H9 (cell line): ENCODE measurements at regions not wholly inside any gene's neighbourhood (a gene's known extent, or its start where the extent isn't known, plus 50 kb on each side); places are given as distances from the start of the nearest gene placed in this dataset.

Experiments
- DNase-seq: peaks from one replicate; pipeline ENCODE4 v3.0.0-alpha.2; 2017
- H2AFZ ChIP-seq: one replicate; pipeline ENCODE4 v1.6.1; 2013; ENCODE audit warnings: mild to moderate bottlenecking, low read length, control low read depth, moderate library complexity
- H2AK5ac ChIP-seq: 2 replicates; pipeline ENCODE4 v1.6.1; 2013; ENCODE audit warnings: low read length, control low read depth, mixed read lengths; ENCODE audit not compliant: insufficient read length
- H2BK120ac ChIP-seq: one replicate; pipeline ENCODE4 v1.6.1; 2013; ENCODE audit warnings: low read depth, mild to moderate bottlenecking, low read length, control low read depth, inconsistent platforms; ENCODE audit not compliant: poor library complexity, severe bottlenecking
- H2BK12ac ChIP-seq: 2 replicates; pipeline ENCODE4 v1.6.1; 2013; ENCODE audit warnings: low read length, control low read depth, mixed read lengths, low read depth; ENCODE audit not compliant: insufficient read length
- H2BK15ac ChIP-seq: 2 replicates; pipeline ENCODE4 v1.6.1; 2013; ENCODE audit warnings: low read depth, low read length, control low read depth
- H2BK20ac ChIP-seq: one replicate; pipeline ENCODE4 v1.6.1; 2013; ENCODE audit warnings: low read depth, mild to moderate bottlenecking, low read length, control low read depth, inconsistent platforms; ENCODE audit not compliant: poor library complexity, severe bottlenecking
- H2BK5ac ChIP-seq: 2 replicates; pipeline ENCODE4 v1.6.1; 2013; ENCODE audit warnings: low read length, control low read depth, mixed read lengths; ENCODE audit not compliant: insufficient read length
- H3K14ac ChIP-seq: 2 replicates; pipeline ENCODE4 v1.6.1; 2013; ENCODE audit warnings: low read length, control low read depth; ENCODE audit not compliant: insufficient read depth
- H3K18ac ChIP-seq: 2 replicates; pipeline ENCODE4 v1.6.1; 2013; ENCODE audit warnings: low read depth, mild to moderate bottlenecking, mixed read lengths, low read length, control low read depth; ENCODE audit not compliant: insufficient read length
- H3K23ac ChIP-seq: 2 replicates; pipeline ENCODE4 v1.6.1; 2013; ENCODE audit warnings: low read length, control low read depth, mixed read lengths, low read depth; ENCODE audit not compliant: insufficient read length
- H3K23me2 ChIP-seq: 2 replicates; pipeline ENCODE4 v1.6.1; 2013; ENCODE audit warnings: low read depth, mild to moderate bottlenecking, mixed read lengths, low read length, control low read depth; ENCODE audit not compliant: insufficient read length, poor library complexity, severe bottlenecking
- H3K27ac ChIP-seq: 2 replicates; pipeline ENCODE4 v1.5.1; 2013; ENCODE audit warnings: low read length, control low read depth, mixed read lengths, low read depth; ENCODE audit not compliant: insufficient read length
- H3K27me3 ChIP-seq: 2 replicates; pipeline ENCODE4 v1.6.1; 2013; ENCODE audit warnings: low read length, control low read depth, inconsistent platforms; ENCODE audit not compliant: insufficient read depth
- H3K4ac ChIP-seq: 2 replicates; pipeline ENCODE4 v1.6.1; 2013; ENCODE audit warnings: low read depth, mild to moderate bottlenecking, control low read depth, inconsistent platforms, low read length, moderate library complexity
- H3K4me1 ChIP-seq: 2 replicates; pipeline ENCODE4 v1.6.1; 2013; ENCODE audit warnings: low read length, control low read depth, inconsistent platforms; ENCODE audit not compliant: insufficient read depth
- H3K4me2 ChIP-seq: 2 replicates; pipeline ENCODE4 v1.6.1; 2013; ENCODE audit warnings: low read length, control low read depth, mixed read lengths; ENCODE audit not compliant: insufficient read length, insufficient read depth
- H3K56ac ChIP-seq: 2 replicates; pipeline ENCODE4 v1.6.1; 2013; ENCODE audit warnings: low read depth, mild to moderate bottlenecking, mixed read lengths, low read length, control low read depth; ENCODE audit not compliant: insufficient read length
- H3K79me1 ChIP-seq: 2 replicates; pipeline ENCODE4 v1.6.1; 2013; ENCODE audit warnings: low read depth, mild to moderate bottlenecking, moderate library complexity, low read length, control low read depth, inconsistent platforms; ENCODE audit not compliant: insufficient read depth, poor library complexity, severe bottlenecking
- H3K79me2 ChIP-seq: 2 replicates; pipeline ENCODE4 v1.6.1; 2013; ENCODE audit warnings: low read length, control low read depth, inconsistent platforms; ENCODE audit not compliant: insufficient read depth
- H3K9ac ChIP-seq: 2 replicates; pipeline ENCODE4 v1.6.1; 2013; ENCODE audit warnings: low read length, control low read depth, mixed read lengths; ENCODE audit not compliant: insufficient read length; ENCODE audit errors: extremely low read depth
- H3K9me3 ChIP-seq: one replicate; pipeline ENCODE4 v1.6.1; 2013; ENCODE audit warnings: low read depth, low read length, inconsistent platforms; ENCODE audit not compliant: control insufficient read depth
- H3T11ph ChIP-seq: one replicate; pipeline ENCODE4 v1.6.1; 2013; ENCODE audit warnings: mild to moderate bottlenecking, low read length, control low read depth, inconsistent platforms
- H4K20me1 ChIP-seq: one replicate; pipeline ENCODE4 v1.6.1; 2013; ENCODE audit not compliant: control insufficient read depth, insufficient read length, insufficient read depth
- H4K5ac ChIP-seq: 2 replicates; pipeline ENCODE4 v1.6.1; 2013; ENCODE audit warnings: low read depth, mild to moderate bottlenecking, mixed read lengths, low read length, control low read depth; ENCODE audit not compliant: insufficient read length
- H4K8ac ChIP-seq: replicated peaks from 2 replicates; pipeline ENCODE4 v1.6.1; 2013; ENCODE audit warnings: low read length, control low read depth, mixed read lengths, low read depth; ENCODE audit not compliant: insufficient read length
- H4K91ac ChIP-seq: 2 replicates; pipeline ENCODE4 v1.6.1; 2013; ENCODE audit warnings: low read depth, mild to moderate bottlenecking, moderate library complexity, mixed read lengths, low read length, control low read depth; ENCODE audit not compliant: insufficient read length
- H3K27ac Mint-ChIP-seq, 3 experiments: 2 replicates in 2 of 3; 3 replicates in 1 of 3; pipeline ENCODE4 v1.8.0; 2020 to 2021; ENCODE audit warnings: mixed read lengths in 3 of 3, mild to moderate bottlenecking in 1 of 3, moderate library complexity in 1 of 3
- H3K27me3 Mint-ChIP-seq: 2 replicates; pipeline ENCODE4 v1.8.0; 2021; ENCODE audit warnings: low read depth, mild to moderate bottlenecking, moderate library complexity, mixed read lengths
- H3K36me3 Mint-ChIP-seq, 3 experiments: 2 replicates in 2 of 3; 3 replicates in 1 of 3; pipeline ENCODE4 v1.8.0; 2020 to 2021; ENCODE audit warnings: low read depth in 3 of 3, mixed read lengths in 3 of 3; ENCODE audit not compliant: insufficient read depth in 1 of 3
- H3K4me1 Mint-ChIP-seq, 2 experiments: 2 replicates each; pipeline ENCODE4 v1.8.0; 2020; ENCODE audit warnings: mixed read lengths in 2 of 2
- H3K4me3 Mint-ChIP-seq, 2 experiments: 2 replicates in 1 of 2; 3 replicates in 1 of 2; pipeline ENCODE4 v1.8.0; 2020 to 2021; ENCODE audit warnings: mild to moderate bottlenecking in 2 of 2, mixed read lengths in 2 of 2, moderate library complexity in 1 of 2
- H3K9me3 Mint-ChIP-seq, 2 experiments: 2 replicates in 1 of 2; 3 replicates in 1 of 2; pipeline ENCODE4 v1.8.0; 2020; ENCODE audit warnings: mild to moderate bottlenecking in 2 of 2, mixed read lengths in 2 of 2, moderate library complexity in 1 of 2
- CTCF ChIP-seq: fragments of 200-600 bp; sonication (generic); conservative IDR thresholded peaks from 3 replicates; pipeline ENCODE4 v1.8.0; 2021; ENCODE audit warnings: antibody characterized with exemption, mild to moderate bottlenecking
- WGBS: extraction: QIAGEN DNeasy Blood & Tissue Kit; methylation state at CpG from one replicate; pipeline ENCODE4 v1.1.7; 2013; ENCODE audit warnings: missing lambda C conversion rate, low lambda C conversion rate, mixed read lengths; ENCODE audit not compliant: insufficient read length; ENCODE audit errors: extremely low coverage; 5-methylcytosine and 5-hydroxymethylcytosine counted together

GRCh38 chr5:98641671-98642070 is 131.8 kb upstream of the RGMB start:
- no peaks in the 10 kb centered on the region for H3K9me3 Mint-ChIP-seq
- no peaks in the 10 kb centered on the region for H3K27me3 Mint-ChIP-seq
- H3K23ac ChIP-seq: no peak overlapping the region
- H2BK20ac ChIP-seq: no peak overlapping the region
- no peaks in the 10 kb centered on the region for H3K27me3 ChIP-seq
- no peak overlapping the region for H3K56ac ChIP-seq
- H3K27ac ChIP-seq: no peak overlapping the region
- no peaks in the 10 kb centered on the region for H3K79me2 ChIP-seq
- H3K4me1 ChIP-seq: no peaks in the 10 kb centered on the region
- DNase-seq: no peak
- no peak overlapping the region for H3K18ac ChIP-seq
- no peak overlapping the region for H4K8ac ChIP-seq
- H2BK120ac ChIP-seq: no peak overlapping the region
- no peak overlapping the region for H4K5ac ChIP-seq
- no peaks in the 10 kb centered on the region for H3K36me3 Mint-ChIP-seq
- H3K4me2 ChIP-seq: no peak overlapping the region
- no peak overlapping the region for H3K4me3 Mint-ChIP-seq
- no peak overlapping the region for H3T11ph ChIP-seq
- no peaks in the 10 kb centered on the region for H4K20me1 ChIP-seq
- H3K4ac ChIP-seq: no peak overlapping the region
- H3K27ac Mint-ChIP-seq: no peak overlapping the region
- no CpG with 5 or more reads among the region's 1 CpG for WGBS
- H2AFZ ChIP-seq: no peak overlapping the region
- no peak overlapping the region for H3K9ac ChIP-seq
- no peak overlapping the region for H2BK5ac ChIP-seq
- H3K23me2 ChIP-seq: no peaks in the 10 kb centered on the region
- no peak overlapping the region for H2BK12ac ChIP-seq
- peaks cover 20% of the 10 kb centered on the region in 2 experiments for H3K4me1 Mint-ChIP-seq
- no peak overlapping the region for H2BK15ac ChIP-seq
- H2AK5ac ChIP-seq: no peak overlapping the region
- H3K9me3 ChIP-seq: no peaks in the 10 kb centered on the region
- no peaks in the 10 kb centered on the region for H3K79me1 ChIP-seq
- H4K91ac ChIP-seq: no peak overlapping the region
- no peak for TF ChIP-seq CTCF
- H3K14ac ChIP-seq: no peak overlapping the region
